CD4-positive, alpha-beta T cell (primary cell): ENCODE measurements at regions not wholly inside any gene's neighbourhood (a gene's known extent, or its start where the extent isn't known, plus 50 kb on each side); places are given as distances from the start of the nearest gene placed in this dataset.

Source experiments
- ATAC-seq: fragments of 200-7000 bp; cut with Tn5 transposase; one replicate; pipeline ENCODE4 v1.10.0; 2022; ENCODE audit warnings: mild to moderate bottlenecking; ENCODE audit not compliant: poor library complexity
- CTCF ChIA-PET: fragments of 350-600 bp; sonication (Branson Sonifier 250); formaldehyde crosslinking; loops from one replicate; lab custom pipeline; 2021; ENCODE audit warnings: antibody characterized with exemption, inconsistent platforms; lab: Charles Lee
- POLR2A ChIA-PET: fragments of 350-600 bp; sonication (Branson Sonifier 250); formaldehyde crosslinking; loops from one replicate; lab custom pipeline; 2021; ENCODE audit warnings: antibody characterized with exemption, inconsistent platforms; lab: Charles Lee
- DNase-seq, 14 experiments: peaks; one replicate each; pipeline ENCODE4 v3.0.0-alpha.2; 2013 to 2020; ENCODE audit warnings: mixed read lengths in 2 of 14
- H3K27ac ChIP-seq, 2 donors: one replicate each; pipeline versions ENCODE4 v1.5.1 to v1.7.0; 2013; ENCODE audit warnings: low read length in 2 of 2, low read depth in 1 of 2, mild to moderate bottlenecking in 1 of 2
- H3K27me3 ChIP-seq, 2 experiments: 1 replicate in 1 of 2; 2 replicates in 1 of 2; pipeline versions ENCODE4 v1.6.1 to v1.7.0; 2013; ENCODE audit warnings: low read length in 2 of 2, control low read depth in 1 of 2, mild to moderate bottlenecking in 1 of 2, moderate library complexity in 1 of 2; ENCODE audit not compliant: insufficient read depth in 2 of 2, control insufficient read depth in 1 of 2
- H3K36me3 ChIP-seq: one replicate; pipeline ENCODE4 v1.6.1; 2013; ENCODE audit warnings: low read length, control low read depth; ENCODE audit not compliant: insufficient read depth
- H3K4me1 ChIP-seq: one replicate; pipeline ENCODE4 v1.6.1; 2013; ENCODE audit warnings: low read length, control low read depth; ENCODE audit not compliant: insufficient read depth
- H3K4me3 ChIP-seq: one replicate; pipeline ENCODE4 v1.5.1; 2013; ENCODE audit warnings: mild to moderate bottlenecking, low read length, moderate library complexity
- H3K9me3 ChIP-seq, 2 experiments: 1 replicate in 1 of 2; 2 replicates in 1 of 2; pipeline versions ENCODE4 v1.6.1 to v1.7.0; 2013; ENCODE audit warnings: low read length in 2 of 2, mild to moderate bottlenecking in 2 of 2, control low read depth in 1 of 2, moderate library complexity in 1 of 2; ENCODE audit not compliant: control insufficient read depth in 1 of 2, insufficient read depth in 1 of 2
- H3K27ac Mint-ChIP-seq: one replicate; pipeline ENCODE4 v1.8.0; 2020; ENCODE audit warnings: mixed read lengths
- H3K27me3 Mint-ChIP-seq: one replicate; pipeline ENCODE4 v1.8.0; 2021; ENCODE audit warnings: mixed read lengths
- H3K36me3 Mint-ChIP-seq: one replicate; pipeline ENCODE4 v1.8.0; 2021; ENCODE audit warnings: low read depth, mixed read lengths
- H3K4me1 Mint-ChIP-seq: one replicate; pipeline ENCODE4 v1.8.0; 2021; ENCODE audit warnings: low read depth, mixed read lengths
- H3K4me3 Mint-ChIP-seq: one replicate; pipeline ENCODE4 v1.8.0; 2020; ENCODE audit warnings: mild to moderate bottlenecking, mixed read lengths
- H3K9me3 Mint-ChIP-seq: one replicate; pipeline ENCODE4 v1.8.0; 2020; ENCODE audit warnings: mixed read lengths
- CTCF ChIP-seq: fragments of 200-600 bp; IDR thresholded peaks from one replicate; pipeline ENCODE4 v1.8.0; 2022; ENCODE audit warnings: antibody characterized with exemption, mild to moderate bottlenecking
- intact Hi-C, 2 experiments: fragments of 100-400 bp; cut with DNase I in 1 of 2; cut with micrococcal nuclease in 1 of 2; formaldehyde crosslinking; loops; one replicate each; pipeline versions ENCODE4 v1.15.1 to v1.9.0; 2023 to 2025; cut with DNase I, micrococcal nuclease

DNA sequence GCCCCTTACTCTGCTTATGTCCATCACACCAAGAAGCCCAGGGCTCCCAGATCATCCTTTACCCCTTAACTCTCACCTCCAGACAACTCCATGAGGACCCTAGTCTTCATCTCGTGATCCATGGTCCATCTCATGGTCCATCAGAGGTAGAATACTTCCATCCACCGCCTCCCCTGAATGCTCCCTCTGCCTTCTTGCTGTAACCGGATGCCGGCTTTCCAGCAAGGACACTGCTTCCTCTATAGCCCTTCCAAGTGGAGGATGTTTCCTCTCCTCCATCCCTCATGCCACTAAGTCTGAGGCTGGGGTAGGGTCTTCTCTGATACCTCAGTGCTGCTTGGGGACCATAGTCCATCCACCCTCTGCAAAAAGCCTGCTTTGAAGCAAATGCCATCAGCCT, 118.6 kb upstream of the SIX2 start:
- no peaks in the 10 kb centered on the region for H3K4me1 ChIP-seq
- H3K27ac ChIP-seq, result no peak overlapping the region
- ChIA-PET POLR2A (no interaction called here), CTCF (no interaction called here)
- no peaks in the 10 kb centered on the region for H3K27me3 Mint-ChIP-seq
- H3K9me3 Mint-ChIP-seq, result no peaks in the 10 kb centered on the region
- ATAC-seq (no peak), DNase-seq (no peak)
- H3K36me3 ChIP-seq, result no peaks in the 10 kb centered on the region
- H3K9me3 ChIP-seq, result no peaks in the 10 kb centered on the region
- no peak overlapping the region for H3K4me3 ChIP-seq
- H3K4me1 Mint-ChIP-seq, result no peaks in the 10 kb centered on the region
- no peak overlapping the region for H3K27ac Mint-ChIP-seq
- no peaks in the 10 kb centered on the region for H3K36me3 Mint-ChIP-seq
- intact Hi-C loops, result no loop called here
- H3K4me3 Mint-ChIP-seq, result no peak overlapping the region
- H3K27me3 ChIP-seq, result peaks cover 0 to 4% of the 10 kb centered on the region in 2 experiments
- no peak for TF ChIP-seq CTCF

DNA sequence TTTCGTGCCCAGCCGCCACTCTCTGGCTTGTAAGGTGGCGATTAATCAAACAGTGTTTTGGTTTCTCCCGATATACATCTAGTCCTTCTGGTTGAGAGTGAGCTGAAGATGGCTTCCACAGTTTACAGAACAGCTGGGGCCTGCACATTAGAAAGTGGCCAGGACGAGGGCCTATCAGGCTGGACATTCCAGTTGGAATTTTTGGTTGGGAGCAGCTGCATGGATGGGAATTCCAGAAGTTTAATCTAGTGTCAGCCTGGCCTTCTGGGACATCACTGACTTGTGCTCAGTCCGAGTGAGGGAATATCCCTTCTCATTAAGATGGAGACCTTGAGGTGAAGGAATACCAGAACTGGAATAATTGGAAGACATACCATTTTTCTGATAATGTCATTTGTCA, 118.1 kb upstream of the SIX2 start:
- Histone ChIP-seq H3K4me3 (no peak overlapping the region), H3K27ac (no peak overlapping the region), H3K27me3 (peaks cover 0 to 4% of the 10 kb centered on the region in 2 experiments), H3K36me3 (no peaks in the 10 kb centered on the region), H3K9me3 (no peaks in the 10 kb centered on the region), H3K4me1 (no peaks in the 10 kb centered on the region)
- POLR2A ChIA-PET, result no interaction called here
- CTCF ChIA-PET, result no interaction called here
- DNase-seq, result no peak
- no peak for TF ChIP-seq CTCF
- ATAC-seq, result no peak
- intact Hi-C loops, result no loop called here
- Mint-ChIP-seq H3K4me1 (no peaks in the 10 kb centered on the region), H3K27me3 (no peaks in the 10 kb centered on the region), H3K36me3 (no peaks in the 10 kb centered on the region), H3K4me3 (no peak overlapping the region), H3K27ac (no peak overlapping the region), H3K9me3 (no peaks in the 10 kb centered on the region)

DNA sequence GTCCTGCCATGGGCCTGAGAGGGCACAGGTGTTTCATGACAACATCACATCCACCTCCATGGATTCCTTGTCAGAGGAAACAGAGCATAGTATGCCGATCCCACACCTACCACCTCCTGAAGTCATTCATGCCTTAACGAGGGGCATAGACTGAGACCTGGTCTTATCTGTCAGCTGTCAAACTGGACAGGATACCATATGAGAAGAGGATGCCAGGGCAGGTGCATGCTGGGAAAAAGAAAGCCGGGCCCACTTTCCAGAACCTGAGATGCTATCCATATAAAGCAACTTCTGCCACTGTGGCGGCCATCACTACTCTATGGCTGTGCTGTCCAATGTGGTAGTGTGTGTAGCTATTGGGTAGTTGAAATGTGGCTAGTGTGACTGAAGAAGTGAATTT, 116.0 kb upstream of the SIX2 start:
- POLR2A ChIA-PET, result no interaction called here
- DNase-seq (no peak), ATAC-seq (no peak)
- no peak overlapping the region for H3K4me3 Mint-ChIP-seq
- H3K9me3 ChIP-seq, result no peaks in the 10 kb centered on the region
- no peaks in the 10 kb centered on the region for H3K27me3 Mint-ChIP-seq
- no peaks in the 10 kb centered on the region for H3K9me3 Mint-ChIP-seq
- CTCF ChIA-PET, result no interaction called here
- no peak overlapping the region for H3K4me3 ChIP-seq
- H3K27ac ChIP-seq, result no peak overlapping the region
- H3K4me1 ChIP-seq, result no peaks in the 10 kb centered on the region
- TF ChIP-seq CTCF, result no peak
- no peak overlapping the region for H3K27ac Mint-ChIP-seq
- intact Hi-C loops, result no loop called here
- H3K4me1 Mint-ChIP-seq, result no peaks in the 10 kb centered on the region
- H3K36me3 Mint-ChIP-seq, result no peaks in the 10 kb centered on the region
- no peaks in the 10 kb centered on the region for H3K36me3 ChIP-seq
- peaks cover 0 to 4% of the 10 kb centered on the region in 2 experiments for H3K27me3 ChIP-seq
